H9 (cell line): ENCODE measurements at regions not wholly inside any gene's neighbourhood (a gene's known extent, or its start where the extent isn't known, plus 50 kb on each side); places are given as distances from the start of the nearest gene placed in this dataset.

Source experiments
- DNase-seq: peaks from one replicate; pipeline ENCODE4 v3.0.0-alpha.2; 2017
- H2AFZ ChIP-seq: one replicate; pipeline ENCODE4 v1.6.1; 2013; ENCODE audit warnings: mild to moderate bottlenecking, low read length, control low read depth, moderate library complexity
- H2AK5ac ChIP-seq: 2 replicates; pipeline ENCODE4 v1.6.1; 2013; ENCODE audit warnings: low read length, control low read depth, mixed read lengths; ENCODE audit not compliant: insufficient read length
- H2BK120ac ChIP-seq: one replicate; pipeline ENCODE4 v1.6.1; 2013; ENCODE audit warnings: low read depth, mild to moderate bottlenecking, low read length, control low read depth, inconsistent platforms; ENCODE audit not compliant: poor library complexity, severe bottlenecking
- H2BK12ac ChIP-seq: 2 replicates; pipeline ENCODE4 v1.6.1; 2013; ENCODE audit warnings: low read length, control low read depth, mixed read lengths, low read depth; ENCODE audit not compliant: insufficient read length
- H2BK15ac ChIP-seq: 2 replicates; pipeline ENCODE4 v1.6.1; 2013; ENCODE audit warnings: low read depth, low read length, control low read depth
- H2BK20ac ChIP-seq: one replicate; pipeline ENCODE4 v1.6.1; 2013; ENCODE audit warnings: low read depth, mild to moderate bottlenecking, low read length, control low read depth, inconsistent platforms; ENCODE audit not compliant: poor library complexity, severe bottlenecking
- H2BK5ac ChIP-seq: 2 replicates; pipeline ENCODE4 v1.6.1; 2013; ENCODE audit warnings: low read length, control low read depth, mixed read lengths; ENCODE audit not compliant: insufficient read length
- H3K14ac ChIP-seq: 2 replicates; pipeline ENCODE4 v1.6.1; 2013; ENCODE audit warnings: low read length, control low read depth; ENCODE audit not compliant: insufficient read depth
- H3K18ac ChIP-seq: 2 replicates; pipeline ENCODE4 v1.6.1; 2013; ENCODE audit warnings: low read depth, mild to moderate bottlenecking, mixed read lengths, low read length, control low read depth; ENCODE audit not compliant: insufficient read length
- H3K23ac ChIP-seq: 2 replicates; pipeline ENCODE4 v1.6.1; 2013; ENCODE audit warnings: low read length, control low read depth, mixed read lengths, low read depth; ENCODE audit not compliant: insufficient read length
- H3K23me2 ChIP-seq: 2 replicates; pipeline ENCODE4 v1.6.1; 2013; ENCODE audit warnings: low read depth, mild to moderate bottlenecking, mixed read lengths, low read length, control low read depth; ENCODE audit not compliant: insufficient read length, poor library complexity, severe bottlenecking
- H3K27ac ChIP-seq: 2 replicates; pipeline ENCODE4 v1.5.1; 2013; ENCODE audit warnings: low read length, control low read depth, mixed read lengths, low read depth; ENCODE audit not compliant: insufficient read length
- H3K27me3 ChIP-seq: 2 replicates; pipeline ENCODE4 v1.6.1; 2013; ENCODE audit warnings: low read length, control low read depth, inconsistent platforms; ENCODE audit not compliant: insufficient read depth
- H3K4ac ChIP-seq: 2 replicates; pipeline ENCODE4 v1.6.1; 2013; ENCODE audit warnings: low read depth, mild to moderate bottlenecking, control low read depth, inconsistent platforms, low read length, moderate library complexity
- H3K4me1 ChIP-seq: 2 replicates; pipeline ENCODE4 v1.6.1; 2013; ENCODE audit warnings: low read length, control low read depth, inconsistent platforms; ENCODE audit not compliant: insufficient read depth
- H3K4me2 ChIP-seq: 2 replicates; pipeline ENCODE4 v1.6.1; 2013; ENCODE audit warnings: low read length, control low read depth, mixed read lengths; ENCODE audit not compliant: insufficient read length, insufficient read depth
- H3K56ac ChIP-seq: 2 replicates; pipeline ENCODE4 v1.6.1; 2013; ENCODE audit warnings: low read depth, mild to moderate bottlenecking, mixed read lengths, low read length, control low read depth; ENCODE audit not compliant: insufficient read length
- H3K79me1 ChIP-seq: 2 replicates; pipeline ENCODE4 v1.6.1; 2013; ENCODE audit warnings: low read depth, mild to moderate bottlenecking, moderate library complexity, low read length, control low read depth, inconsistent platforms; ENCODE audit not compliant: insufficient read depth, poor library complexity, severe bottlenecking
- H3K79me2 ChIP-seq: 2 replicates; pipeline ENCODE4 v1.6.1; 2013; ENCODE audit warnings: low read length, control low read depth, inconsistent platforms; ENCODE audit not compliant: insufficient read depth
- H3K9ac ChIP-seq: 2 replicates; pipeline ENCODE4 v1.6.1; 2013; ENCODE audit warnings: low read length, control low read depth, mixed read lengths; ENCODE audit not compliant: insufficient read length; ENCODE audit errors: extremely low read depth
- H3K9me3 ChIP-seq: one replicate; pipeline ENCODE4 v1.6.1; 2013; ENCODE audit warnings: low read depth, low read length, inconsistent platforms; ENCODE audit not compliant: control insufficient read depth
- H3T11ph ChIP-seq: one replicate; pipeline ENCODE4 v1.6.1; 2013; ENCODE audit warnings: mild to moderate bottlenecking, low read length, control low read depth, inconsistent platforms
- H4K20me1 ChIP-seq: one replicate; pipeline ENCODE4 v1.6.1; 2013; ENCODE audit not compliant: control insufficient read depth, insufficient read length, insufficient read depth
- H4K5ac ChIP-seq: 2 replicates; pipeline ENCODE4 v1.6.1; 2013; ENCODE audit warnings: low read depth, mild to moderate bottlenecking, mixed read lengths, low read length, control low read depth; ENCODE audit not compliant: insufficient read length
- H4K8ac ChIP-seq: replicated peaks from 2 replicates; pipeline ENCODE4 v1.6.1; 2013; ENCODE audit warnings: low read length, control low read depth, mixed read lengths, low read depth; ENCODE audit not compliant: insufficient read length
- H4K91ac ChIP-seq: 2 replicates; pipeline ENCODE4 v1.6.1; 2013; ENCODE audit warnings: low read depth, mild to moderate bottlenecking, moderate library complexity, mixed read lengths, low read length, control low read depth; ENCODE audit not compliant: insufficient read length
- H3K27ac Mint-ChIP-seq, 3 experiments: 2 replicates in 2 of 3; 3 replicates in 1 of 3; pipeline ENCODE4 v1.8.0; 2020 to 2021; ENCODE audit warnings: mixed read lengths in 3 of 3, mild to moderate bottlenecking in 1 of 3, moderate library complexity in 1 of 3
- H3K27me3 Mint-ChIP-seq: 2 replicates; pipeline ENCODE4 v1.8.0; 2021; ENCODE audit warnings: low read depth, mild to moderate bottlenecking, moderate library complexity, mixed read lengths
- H3K36me3 Mint-ChIP-seq, 3 experiments: 2 replicates in 2 of 3; 3 replicates in 1 of 3; pipeline ENCODE4 v1.8.0; 2020 to 2021; ENCODE audit warnings: low read depth in 3 of 3, mixed read lengths in 3 of 3; ENCODE audit not compliant: insufficient read depth in 1 of 3
- H3K4me1 Mint-ChIP-seq, 2 experiments: 2 replicates each; pipeline ENCODE4 v1.8.0; 2020; ENCODE audit warnings: mixed read lengths in 2 of 2
- H3K4me3 Mint-ChIP-seq, 2 experiments: 2 replicates in 1 of 2; 3 replicates in 1 of 2; pipeline ENCODE4 v1.8.0; 2020 to 2021; ENCODE audit warnings: mild to moderate bottlenecking in 2 of 2, mixed read lengths in 2 of 2, moderate library complexity in 1 of 2
- H3K9me3 Mint-ChIP-seq, 2 experiments: 2 replicates in 1 of 2; 3 replicates in 1 of 2; pipeline ENCODE4 v1.8.0; 2020; ENCODE audit warnings: mild to moderate bottlenecking in 2 of 2, mixed read lengths in 2 of 2, moderate library complexity in 1 of 2
- TF ChIP-seq, protein P1 (sequence below): fragments of 200-600 bp; sonication (generic); conservative IDR thresholded peaks from 3 replicates; pipeline ENCODE4 v1.8.0; 2021; ENCODE audit warnings: antibody characterized with exemption, mild to moderate bottlenecking

DNA sequence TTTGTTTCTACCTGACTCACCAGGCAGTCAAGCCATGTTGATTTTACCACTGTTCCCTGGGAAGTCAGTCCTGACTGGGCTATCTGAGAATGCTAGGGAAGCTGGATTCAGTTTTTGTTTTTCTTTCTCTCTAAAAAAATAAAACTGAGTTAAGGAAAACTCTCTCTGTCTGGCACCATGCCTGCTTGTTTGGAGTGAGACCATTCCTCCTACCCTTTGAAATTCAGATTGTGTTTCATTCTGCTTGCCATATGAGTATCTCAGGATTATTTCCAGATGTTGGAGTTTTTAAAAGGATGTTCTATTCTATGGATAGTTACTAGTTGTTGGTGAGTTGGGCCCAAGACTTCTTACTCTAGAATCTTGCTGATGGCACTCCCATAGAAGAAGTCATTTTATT lies 1917.0 kb downstream of the LRRC4C start:
- no peak overlapping the region for H3K4me3 Mint-ChIP-seq
- Histone ChIP-seq H3K56ac (no peak overlapping the region), H3K79me2 (no peaks in the 10 kb centered on the region), H3K79me1 (no peaks in the 10 kb centered on the region), H3K23me2 (no peaks in the 10 kb centered on the region), H3K4me2 (no peak overlapping the region), H3K27me3 (no peaks in the 10 kb centered on the region), H3K23ac (no peak overlapping the region), H3K18ac (no peak overlapping the region), H2AK5ac (no peak overlapping the region), H2BK20ac (no peak overlapping the region), H2AFZ (no peak overlapping the region), H3T11ph (no peak overlapping the region), H3K27ac (no peak overlapping the region), H3K9me3 (no peaks in the 10 kb centered on the region), H3K4me1 (no peaks in the 10 kb centered on the region), H2BK120ac (no peak overlapping the region), H3K9ac (no peak overlapping the region), H4K5ac (no peak overlapping the region), H4K20me1 (no peaks in the 10 kb centered on the region), H2BK12ac (no peak overlapping the region), H3K14ac (no peak overlapping the region), H4K8ac (no peak overlapping the region), H2BK5ac (no peak overlapping the region), H2BK15ac (no peak overlapping the region), H4K91ac (no peak overlapping the region), H3K4ac (no peak overlapping the region)
- peaks cover 0 to 2% of the 10 kb centered on the region in 2 experiments; a peak in 3 of 5 replicates for H3K9me3 Mint-ChIP-seq
- peak overlapping the region in 1 of 3 experiments; percentile 68; a peak in 1 of 7 replicates for H3K27ac Mint-ChIP-seq
- H3K27me3 Mint-ChIP-seq, result no peaks in the 10 kb centered on the region
- H3K36me3 Mint-ChIP-seq, result no peaks in the 10 kb centered on the region
- no peak for DNase-seq
- H3K4me1 Mint-ChIP-seq, result peaks cover 5 to 9% of the 10 kb centered on the region in 2 experiments; a peak in 3 of 4 replicates
- TF ChIP-seq, protein P1, sequence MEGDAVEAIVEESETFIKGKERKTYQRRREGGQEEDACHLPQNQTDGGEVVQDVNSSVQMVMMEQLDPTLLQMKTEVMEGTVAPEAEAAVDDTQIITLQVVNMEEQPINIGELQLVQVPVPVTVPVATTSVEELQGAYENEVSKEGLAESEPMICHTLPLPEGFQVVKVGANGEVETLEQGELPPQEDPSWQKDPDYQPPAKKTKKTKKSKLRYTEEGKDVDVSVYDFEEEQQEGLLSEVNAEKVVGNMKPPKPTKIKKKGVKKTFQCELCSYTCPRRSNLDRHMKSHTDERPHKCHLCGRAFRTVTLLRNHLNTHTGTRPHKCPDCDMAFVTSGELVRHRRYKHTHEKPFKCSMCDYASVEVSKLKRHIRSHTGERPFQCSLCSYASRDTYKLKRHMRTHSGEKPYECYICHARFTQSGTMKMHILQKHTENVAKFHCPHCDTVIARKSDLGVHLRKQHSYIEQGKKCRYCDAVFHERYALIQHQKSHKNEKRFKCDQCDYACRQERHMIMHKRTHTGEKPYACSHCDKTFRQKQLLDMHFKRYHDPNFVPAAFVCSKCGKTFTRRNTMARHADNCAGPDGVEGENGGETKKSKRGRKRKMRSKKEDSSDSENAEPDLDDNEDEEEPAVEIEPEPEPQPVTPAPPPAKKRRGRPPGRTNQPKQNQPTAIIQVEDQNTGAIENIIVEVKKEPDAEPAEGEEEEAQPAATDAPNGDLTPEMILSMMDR, result no peak
